Esophagus (tissue), 2 donors: ENCODE measurements at regions not wholly inside any gene's neighbourhood (a gene's known extent, or its start where the extent isn't known, plus 50 kb on each side); places are given as distances from the start of the nearest gene placed in this dataset.

Source experiments
- H3K27ac ChIP-seq, 2 donors: one replicate each; pipeline ENCODE4 v1.5.1; 2013; ENCODE audit warnings: low read depth in 2 of 2, mild to moderate bottlenecking in 2 of 2, inconsistent platforms in 1 of 2, low read length in 1 of 2, moderate library complexity in 1 of 2
- H3K27me3 ChIP-seq, 2 donors: one replicate each; pipeline ENCODE4 v1.6.1; 2013; ENCODE audit warnings: low read length in 2 of 2, control low read depth in 1 of 2, mild to moderate bottlenecking in 1 of 2; ENCODE audit not compliant: insufficient read depth in 2 of 2, control insufficient read depth in 1 of 2
- H3K36me3 ChIP-seq, 2 donors: one replicate each; pipeline ENCODE4 v1.6.1; 2013; ENCODE audit warnings: low read length in 1 of 2; ENCODE audit not compliant: control insufficient read depth in 2 of 2, insufficient read depth in 2 of 2
- H3K4me1 ChIP-seq, 2 donors: one replicate each; pipeline ENCODE4 v1.6.1; 2013; ENCODE audit warnings: low read length in 1 of 2; ENCODE audit not compliant: control insufficient read depth in 2 of 2, insufficient read depth in 2 of 2
- H3K4me3 ChIP-seq, 2 donors: one replicate each; pipeline ENCODE4 v1.5.1; 2013; ENCODE audit warnings: low read length in 2 of 2, mild to moderate bottlenecking in 2 of 2, low read depth in 1 of 2, moderate library complexity in 1 of 2
- H3K9me3 ChIP-seq, 2 donors: one replicate each; pipeline ENCODE4 v1.6.1; 2013; ENCODE audit warnings: mild to moderate bottlenecking in 2 of 2, low read depth in 1 of 2, low read length in 1 of 2, moderate library complexity in 1 of 2; ENCODE audit not compliant: control insufficient read depth in 2 of 2, insufficient read depth in 1 of 2
- WGBS, 2 donors: extraction: QIAGEN DNeasy Blood & Tissue Kit; methylation state at CpG; one replicate each; pipeline ENCODE4 v1.1.7; 2013; 5-methylcytosine and 5-hydroxymethylcytosine counted together
- donor health status: healthy with polysubstance abuse.
- donor health status: Bipolar disorder and iron deficiency.

GRCh38 chr4:119873794-119874325 lies 192.8 kb downstream of the MAD2L1 start:
- no peak overlapping the region for H3K27ac ChIP-seq
- 61 to 74% methylated on average over 2 of the region's 2 CpGs for WGBS, 2 donors
- no peaks in the 10 kb centered on the region for H3K4me1 ChIP-seq
- H3K9me3 ChIP-seq: no peaks in the 10 kb centered on the region
- no peak overlapping the region for H3K4me3 ChIP-seq
- no peaks in the 10 kb centered on the region for H3K27me3 ChIP-seq
- no peaks in the 10 kb centered on the region for H3K36me3 ChIP-seq

- Histone ChIP-seq H3K4me1 (no peaks in the 10 kb centered on the region), H3K27ac (no peak overlapping the region), H3K36me3 (no peaks in the 10 kb centered on the region), H3K9me3 (no peaks in the 10 kb centered on the region), H3K27me3 (no peaks in the 10 kb centered on the region), H3K4me3 (no peak overlapping the region)
Observed at GRCh38 chr4:119873132-119873531, 193.5 kb downstream of the MAD2L1 start.

DNA sequence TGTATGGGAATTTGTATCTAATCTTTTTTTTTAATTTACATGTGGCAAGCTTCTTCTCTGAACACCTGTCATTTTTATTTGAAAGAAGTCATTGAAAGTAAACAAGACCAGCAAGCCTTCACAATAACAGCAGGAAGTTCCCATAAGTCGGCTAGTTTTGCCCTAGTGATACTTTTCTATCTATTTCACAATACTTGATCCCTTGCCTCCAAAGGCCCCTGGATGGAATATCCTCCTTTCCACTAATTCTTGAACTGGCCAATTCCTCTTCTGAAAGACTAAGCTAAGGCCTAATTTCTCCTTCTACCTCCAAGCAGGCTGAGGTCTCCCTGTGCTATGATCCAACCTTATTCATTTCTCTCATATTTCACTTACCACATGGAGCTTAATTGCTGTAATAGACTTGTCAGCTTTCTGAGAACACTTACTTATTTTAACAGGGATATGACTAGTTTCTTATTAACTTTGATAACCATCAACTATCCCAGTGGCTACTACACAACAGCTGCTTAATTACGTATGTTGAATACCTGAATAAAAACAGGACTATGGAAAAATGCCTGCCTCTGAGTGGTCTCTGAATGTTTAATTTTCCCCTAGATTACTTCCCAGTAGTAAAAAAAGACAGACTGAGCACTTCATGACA lies 194.2 kb downstream of the MAD2L1 start:
- 46 to 58% methylated on average over 2 of the region's 2 CpGs for WGBS, 2 donors
- no peaks in the 10 kb centered on the region for H3K9me3 ChIP-seq
- no peaks in the 10 kb centered on the region for H3K36me3 ChIP-seq
- no peaks in the 10 kb centered on the region for H3K4me1 ChIP-seq
- H3K4me3 ChIP-seq: no peak overlapping the region
- H3K27me3 ChIP-seq: no peaks in the 10 kb centered on the region
- H3K27ac ChIP-seq: no peak overlapping the region

DNA sequence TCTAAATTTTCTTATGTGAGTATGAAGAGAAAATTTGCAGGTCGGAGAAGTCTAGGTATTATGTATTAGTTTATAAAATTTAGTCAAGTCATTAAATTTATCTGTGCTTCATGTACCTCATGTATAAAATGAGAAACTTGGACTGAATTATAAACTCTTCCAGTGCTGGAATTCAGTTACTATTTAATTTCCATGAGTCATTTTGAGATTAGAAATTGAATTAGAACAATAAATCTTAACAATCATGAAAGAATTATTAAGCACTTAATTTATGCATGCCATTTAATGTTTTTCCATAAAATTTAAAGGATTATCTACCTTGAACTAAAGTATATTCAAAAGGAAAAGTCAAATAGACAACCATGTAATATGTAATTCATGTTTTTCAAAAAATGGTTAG lies 195.8 kb downstream of the MAD2L1 start:
- Histone ChIP-seq H3K9me3 (no peaks in the 10 kb centered on the region), H3K27ac (no peak overlapping the region), H3K27me3 (no peaks in the 10 kb centered on the region), H3K36me3 (no peaks in the 10 kb centered on the region), H3K4me3 (no peak overlapping the region), H3K4me1 (no peaks in the 10 kb centered on the region)
- WGBS, 2 donors: 75 to 78% methylated on average over 1 of the region's 1 CpG

GRCh38 chr4:119865789-119866188 lies 200.9 kb downstream of the MAD2L1 start:
- no peaks in the 10 kb centered on the region for H3K36me3 ChIP-seq
- H3K9me3 ChIP-seq: no peaks in the 10 kb centered on the region
- H3K27ac ChIP-seq: no peak overlapping the region
- H3K4me1 ChIP-seq: no peaks in the 10 kb centered on the region
- no peak overlapping the region for H3K4me3 ChIP-seq
- H3K27me3 ChIP-seq: no peaks in the 10 kb centered on the region

DNA sequence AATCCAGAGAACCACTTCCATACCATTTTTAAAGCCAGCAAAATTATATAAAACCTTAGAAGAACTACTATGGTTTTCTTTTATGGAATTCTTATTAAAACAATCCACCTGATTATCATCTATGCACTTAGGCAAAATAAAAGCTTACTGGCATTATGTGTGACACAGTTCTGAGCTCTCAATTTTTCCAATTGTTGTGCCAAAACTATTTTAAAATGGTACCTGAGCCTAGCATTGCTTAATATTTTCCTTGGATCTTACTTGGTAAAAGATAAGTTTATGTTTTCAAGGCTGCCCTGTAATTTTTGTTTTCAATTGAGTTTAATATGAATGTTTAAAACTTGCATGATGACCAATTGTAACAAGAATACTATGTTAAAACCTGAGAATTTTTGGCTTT lies 201.3 kb downstream of the MAD2L1 start:
- H3K4me3 ChIP-seq: no peak overlapping the region
- no peaks in the 10 kb centered on the region for H3K27me3 ChIP-seq
- H3K4me1 ChIP-seq: no peaks in the 10 kb centered on the region
- no peak overlapping the region for H3K27ac ChIP-seq
- no peaks in the 10 kb centered on the region for H3K36me3 ChIP-seq
- H3K9me3 ChIP-seq: no peaks in the 10 kb centered on the region

GRCh38 chr4:119861731-119862130 lies 204.9 kb downstream of the MAD2L1 start:
- Histone ChIP-seq H3K4me3 (no peak overlapping the region), H3K36me3 (no peaks in the 10 kb centered on the region), H3K27ac (no peak overlapping the region), H3K9me3 (no peaks in the 10 kb centered on the region), H3K4me1 (no peaks in the 10 kb centered on the region), H3K27me3 (no peaks in the 10 kb centered on the region)
- 29 to 31% methylated on average over 3 of the region's 3 CpGs for WGBS, 2 donors

- no peaks in the 10 kb centered on the region for H3K9me3 ChIP-seq
- H3K27ac ChIP-seq: no peak overlapping the region
- H3K4me3 ChIP-seq: no peak overlapping the region
- no peaks in the 10 kb centered on the region for H3K27me3 ChIP-seq
- no peaks in the 10 kb centered on the region for H3K4me1 ChIP-seq
- H3K36me3 ChIP-seq: no peaks in the 10 kb centered on the region
Observed at GRCh38 chr4:119858176-119858575, 208.5 kb downstream of the MAD2L1 start.

GRCh38 chr4:119854364-119854763 lies 212.3 kb downstream of the MAD2L1 start:
- no peaks in the 10 kb centered on the region for H3K9me3 ChIP-seq
- no peaks in the 10 kb centered on the region for H3K36me3 ChIP-seq
- WGBS, 2 donors: 33 to 34% methylated on average over 1 of the region's 1 CpG
- no peaks in the 10 kb centered on the region for H3K27me3 ChIP-seq
- no peak overlapping the region for H3K4me3 ChIP-seq
- no peak overlapping the region for H3K27ac ChIP-seq
- no peaks in the 10 kb centered on the region for H3K4me1 ChIP-seq

DNA sequence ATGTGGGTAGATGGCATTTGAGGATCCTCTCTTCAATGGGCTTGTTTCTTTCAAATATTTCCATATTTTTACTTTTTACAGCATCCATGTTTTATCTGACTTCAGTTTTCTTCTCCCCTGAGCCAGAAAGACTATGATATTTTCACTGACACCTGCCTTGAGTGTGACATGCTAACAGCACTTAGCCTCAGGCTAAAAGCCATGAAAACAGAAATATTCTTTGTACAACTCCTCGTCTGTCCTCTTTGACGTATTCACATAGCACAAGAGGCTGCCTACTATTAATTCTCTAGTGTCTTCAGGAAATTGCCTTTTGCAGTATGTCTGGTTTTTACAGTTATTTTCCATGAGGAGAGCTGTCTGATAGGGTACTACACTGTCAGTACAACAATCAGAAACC lies 215.0 kb downstream of the MAD2L1 start:
- no peaks in the 10 kb centered on the region for H3K27me3 ChIP-seq
- H3K4me3 ChIP-seq: no peak overlapping the region
- H3K9me3 ChIP-seq: no peaks in the 10 kb centered on the region
- H3K27ac ChIP-seq: no peak overlapping the region
- no peaks in the 10 kb centered on the region for H3K4me1 ChIP-seq
- H3K36me3 ChIP-seq: no peaks in the 10 kb centered on the region
- 73 to 87% methylated on average over 2 of the region's 2 CpGs for WGBS, 2 donors
